Hematopoietic multipotent progenitor cell treated with erythropoietin and hydrocortisone succinate and interleukin-3 and kit ligand, for 4 days (in vitro differentiated cells): ENCODE measurements at regions not wholly inside any gene's neighbourhood (a gene's known extent, or its start where the extent isn't known, plus 50 kb on each side); places are given as distances from the start of the nearest gene placed in this dataset.

ENCODE experiments used
- DNase-seq: peaks from one replicate; pipeline ENCODE4 v3.0.0-alpha.2; 2015

DNA sequence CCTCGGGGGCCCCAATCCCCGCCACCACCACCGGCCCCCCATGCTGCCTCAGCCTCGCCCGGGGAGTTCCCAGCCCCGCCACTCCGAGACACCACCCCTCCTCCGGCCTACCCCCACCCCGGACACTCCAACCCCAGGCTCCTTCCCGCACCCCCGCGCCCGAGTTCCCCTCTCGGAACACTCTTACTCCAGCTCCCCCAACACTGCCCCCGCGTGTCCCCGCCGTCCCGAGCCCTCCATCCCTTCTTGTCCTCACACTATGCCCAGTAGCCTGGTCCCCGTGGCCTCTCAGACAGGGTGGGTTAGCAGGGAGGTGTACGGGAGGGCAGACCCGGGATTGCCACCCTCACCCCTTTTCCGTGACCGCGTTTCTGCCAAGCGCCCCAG lies 276.1 kb downstream of the BCOR start:
- DNase-seq, result no peak

DNA sequence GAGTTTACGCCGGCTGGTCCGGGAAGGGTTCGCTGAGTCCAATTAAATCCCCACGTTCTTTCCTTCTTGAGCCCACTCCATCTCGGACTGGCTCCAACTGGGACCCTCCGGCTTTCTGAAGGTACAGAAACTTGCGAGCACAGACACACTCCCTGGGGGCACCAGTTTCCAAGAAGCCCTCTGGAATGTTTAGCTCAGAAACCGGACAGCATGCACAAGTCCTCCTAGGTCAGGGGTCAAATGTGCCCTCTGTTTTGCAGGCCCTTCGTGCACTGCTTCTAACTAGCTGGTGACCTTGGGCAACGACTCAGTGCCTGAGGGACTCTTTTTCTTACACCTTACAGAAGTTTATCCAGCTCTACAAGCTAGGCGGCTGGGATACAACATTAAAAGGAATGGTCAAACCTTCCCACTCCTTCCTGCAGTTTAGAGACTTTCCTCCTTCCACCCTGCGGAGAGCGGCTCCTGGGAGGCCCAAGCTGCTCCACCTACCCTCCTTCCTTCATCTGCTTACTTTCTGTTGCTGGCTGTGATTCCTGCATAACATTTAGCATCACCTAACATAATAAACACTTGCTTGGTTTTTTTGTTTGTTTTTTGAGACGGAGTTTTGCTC lies 275.5 kb downstream of the BCOR start:
- DNase-seq, result no peak

DNA sequence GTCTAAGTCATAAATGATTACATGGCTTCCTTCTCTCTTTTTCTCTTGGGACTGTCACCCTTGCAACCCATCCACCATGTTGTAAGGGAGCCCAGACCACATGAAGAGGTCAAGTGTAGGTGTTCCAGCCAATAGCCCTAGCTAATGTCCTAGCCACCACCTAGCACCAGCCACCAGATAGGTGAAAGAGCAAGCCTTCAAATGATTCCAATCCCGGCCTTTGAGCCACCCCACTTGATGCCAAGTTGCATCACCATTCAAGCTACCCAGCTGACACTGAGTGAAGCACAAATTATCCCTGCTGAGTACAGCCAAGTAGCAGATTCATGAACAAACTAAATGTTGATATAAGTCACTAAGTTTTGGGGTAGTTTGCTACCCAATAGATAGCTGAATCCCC lies 274.3 kb downstream of the BCOR start:
- DNase-seq, result no peak

DNA sequence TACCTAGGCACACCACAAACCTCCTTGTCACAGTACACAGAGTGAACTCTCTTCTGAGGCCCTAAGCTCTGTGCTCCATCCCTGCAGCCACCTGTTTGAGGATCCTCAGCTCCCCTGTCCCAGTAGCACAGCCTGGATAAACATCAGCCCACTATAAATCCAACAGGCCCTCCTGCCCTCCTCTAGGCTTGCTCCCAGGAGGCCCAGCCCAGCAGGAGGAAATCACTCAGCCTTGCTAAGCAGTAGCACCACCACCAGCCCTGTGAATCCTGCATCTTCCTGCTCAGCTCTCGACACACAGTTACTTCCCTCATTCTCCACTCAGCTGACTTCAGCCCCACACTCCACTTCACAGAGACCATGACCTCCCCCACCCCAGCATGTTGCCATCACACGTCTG lies 273.9 kb downstream of the BCOR start:
- DNase-seq, result peak; percentile 13

DNA sequence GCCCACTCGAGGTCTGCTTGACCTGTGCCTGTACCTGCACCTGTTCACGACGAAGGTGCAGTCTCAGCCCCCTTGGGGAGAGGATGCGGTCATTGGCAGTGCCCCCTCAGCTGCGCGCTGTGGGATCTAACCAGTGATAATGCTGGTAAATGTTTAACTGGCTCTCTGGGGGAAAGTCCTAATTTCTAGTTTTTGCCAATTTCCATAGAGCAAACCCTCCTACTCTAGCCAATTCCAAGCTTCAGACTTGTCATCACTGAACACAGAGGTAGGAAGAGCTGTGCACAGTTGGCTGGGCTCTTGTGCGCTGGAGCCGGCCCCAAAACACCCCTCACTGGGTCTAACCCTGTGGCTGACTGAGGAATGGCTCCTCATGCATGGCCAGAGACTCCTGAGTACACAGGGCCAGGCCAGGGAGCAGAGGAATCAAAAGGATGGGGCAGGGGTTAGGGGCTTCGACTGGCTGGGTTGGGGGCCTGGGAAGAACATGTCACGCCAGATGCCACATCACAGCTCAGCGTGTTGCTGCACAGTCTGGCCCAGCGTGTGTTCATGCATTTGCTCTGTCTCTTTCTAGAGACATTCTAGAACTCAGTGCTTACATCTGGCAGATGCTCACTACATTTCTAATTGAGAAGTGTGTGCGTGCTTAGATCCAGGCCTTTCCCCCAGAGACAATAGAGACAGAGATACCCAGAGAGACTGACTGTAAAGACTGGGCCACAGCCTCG lies 270.8 kb downstream of the BCOR start:
- DNase-seq, result no peak

DNA sequence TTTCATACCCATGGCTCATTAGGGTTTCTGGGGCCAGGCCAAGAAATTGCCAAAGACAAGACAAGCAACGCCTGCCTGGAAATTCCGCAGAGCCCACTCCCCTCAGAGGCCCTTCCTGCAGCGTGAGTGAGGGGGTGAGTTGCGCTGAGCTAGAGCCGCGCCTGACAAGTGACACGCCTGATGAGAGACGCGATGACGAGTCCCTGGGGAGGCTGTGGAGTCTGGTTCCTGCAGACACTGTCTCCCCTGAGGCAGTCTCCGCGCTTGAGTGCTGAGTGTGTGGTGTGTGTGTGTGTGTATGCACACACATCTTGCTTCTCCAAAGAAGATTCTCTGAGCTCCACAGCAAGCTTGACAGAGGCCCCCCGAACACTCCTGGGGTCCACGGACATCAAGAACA lies 269.8 kb downstream of the BCOR start:
- no peak for DNase-seq

DNA sequence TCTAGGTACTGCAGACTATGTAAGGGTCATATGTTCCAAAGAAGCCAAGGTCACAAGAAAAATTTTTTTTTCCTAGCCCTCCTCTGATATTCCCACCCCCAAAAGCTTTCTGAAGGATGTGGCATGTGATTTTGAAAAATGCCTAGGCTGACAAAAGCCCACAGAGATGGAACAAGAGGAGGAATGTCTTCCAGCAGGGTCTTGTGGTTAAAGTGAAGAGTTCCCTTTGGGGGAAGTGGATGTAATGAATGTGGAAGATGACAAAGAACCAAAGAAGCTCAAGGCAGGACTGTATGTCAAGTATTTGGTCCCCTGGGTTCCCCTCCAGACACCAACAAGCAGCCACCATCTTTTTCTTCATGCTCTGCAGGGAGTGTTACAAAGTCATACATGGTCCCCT lies 268.8 kb downstream of the BCOR start:
- DNase-seq, result no peak

DNA sequence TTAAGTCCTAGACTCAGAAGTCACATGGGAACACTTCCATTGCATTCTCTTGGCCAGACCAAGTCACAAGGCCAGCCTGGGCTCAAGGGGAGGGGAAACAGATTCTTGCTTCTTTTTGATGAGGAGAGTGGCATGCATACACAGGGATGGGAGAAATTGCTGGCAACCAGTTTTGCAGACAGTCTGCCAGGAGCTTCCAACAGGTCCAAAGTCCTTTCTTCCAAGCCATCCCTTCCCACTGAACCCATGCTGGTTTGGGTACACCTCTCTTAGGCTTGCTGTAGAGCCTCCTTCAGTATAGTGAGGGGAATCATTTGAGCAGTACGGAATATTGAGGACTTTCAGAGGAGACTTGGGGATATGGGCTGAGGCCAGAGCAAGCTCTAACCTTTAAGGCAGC lies 267.8 kb downstream of the BCOR start:
- DNase-seq, result no peak

DNA sequence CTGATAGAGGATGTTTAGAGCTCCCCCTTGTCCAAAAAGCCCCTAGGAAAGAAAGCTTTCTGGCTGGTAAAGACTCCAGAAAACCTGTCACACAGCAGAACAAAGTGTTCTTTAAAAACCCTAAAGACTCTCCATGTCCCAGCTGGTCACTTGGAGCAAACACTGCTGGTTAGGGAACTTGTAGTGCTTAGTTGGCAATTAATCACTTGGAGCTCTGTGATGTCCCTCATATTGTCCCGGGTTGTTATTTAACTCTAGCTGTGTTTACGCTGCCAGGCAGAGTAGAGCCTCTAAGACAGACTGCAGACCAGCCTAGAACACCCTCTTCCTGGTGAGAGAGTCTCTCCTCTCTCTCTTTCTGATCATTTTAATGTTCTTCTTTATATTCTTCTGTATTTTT lies 267.3 kb downstream of the BCOR start:
- DNase-seq, result no peak

DNA sequence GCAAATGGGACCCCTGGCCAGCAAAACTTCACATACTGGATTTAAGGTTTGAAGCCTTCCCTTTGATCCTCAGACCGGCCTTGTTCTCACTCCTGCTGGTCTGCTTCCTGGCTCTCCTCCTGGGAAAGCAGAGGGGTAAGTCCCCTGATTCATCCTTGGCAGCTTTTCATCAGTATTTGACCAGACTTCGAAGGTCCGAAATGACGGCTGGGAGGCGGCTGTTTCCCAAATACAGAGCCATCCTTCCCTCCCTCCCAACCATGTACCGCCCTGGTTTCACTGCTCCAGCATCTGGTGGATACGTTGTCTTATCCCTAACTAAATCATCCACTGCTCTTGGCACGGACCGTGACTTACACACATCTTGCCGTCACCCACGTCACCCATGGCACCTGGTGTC lies 265.5 kb downstream of the BCOR start:
- DNase-seq, result no peak

DNA sequence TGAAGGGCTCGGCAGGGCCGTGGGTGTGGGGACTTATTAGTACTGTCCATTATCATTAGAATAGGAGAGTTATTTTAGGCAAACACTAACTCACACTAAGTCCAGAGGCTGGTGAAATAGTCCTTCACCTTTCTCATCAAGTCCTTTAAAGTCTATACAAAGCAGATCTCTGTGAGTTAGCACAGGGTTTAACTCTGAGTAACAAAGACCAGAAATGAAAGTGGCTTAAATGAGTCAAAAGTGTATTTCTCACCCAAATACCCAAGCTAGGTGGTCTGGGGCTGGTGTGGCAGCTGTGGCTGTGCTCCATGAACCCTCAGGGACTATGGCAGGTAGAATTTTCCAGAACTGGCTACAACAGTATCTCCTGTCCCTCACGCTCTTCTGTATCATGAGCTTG lies 263.2 kb downstream of the BCOR start:
- DNase-seq, result no peak

DNA sequence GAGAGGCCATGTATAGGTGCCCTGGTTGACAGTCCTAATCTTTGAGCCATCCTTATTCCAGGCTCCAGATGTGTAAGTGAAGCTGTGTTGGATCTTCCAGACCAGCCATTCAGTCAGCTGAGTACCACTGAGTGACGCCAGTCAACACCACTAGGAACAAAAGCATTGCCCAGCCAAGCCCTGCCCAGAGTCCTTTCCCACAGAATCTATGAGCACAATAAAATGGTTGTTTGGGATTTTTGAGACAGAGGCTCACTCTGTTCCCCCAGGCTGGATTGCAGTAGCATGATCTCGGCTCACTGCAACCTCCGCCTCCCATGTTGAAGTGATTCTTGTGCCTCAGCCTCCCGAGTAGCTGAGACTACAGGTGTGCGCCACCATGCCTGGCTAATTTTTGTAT lies 262.5 kb downstream of the BCOR start:
- DNase-seq, result no peak

DNA sequence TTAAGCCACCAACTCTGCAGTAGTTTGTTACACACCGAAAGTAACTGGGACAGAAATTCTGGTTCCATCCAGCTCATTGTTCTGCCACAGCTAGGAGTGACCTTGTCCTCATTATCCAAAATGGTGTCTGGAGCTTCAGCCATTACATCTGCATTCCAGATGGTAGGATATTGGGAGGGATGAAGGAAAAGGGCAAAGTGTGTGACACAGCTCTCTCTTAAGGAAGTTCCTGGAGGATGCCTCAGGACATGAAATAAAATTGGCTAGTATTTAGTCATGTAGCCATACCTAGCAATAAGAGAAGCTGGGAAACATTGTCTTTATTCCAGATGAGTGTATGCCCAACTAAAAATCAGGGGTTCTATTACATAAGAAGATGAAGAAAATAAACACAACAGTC lies 262.0 kb downstream of the BCOR start:
- no peak for DNase-seq

DNA sequence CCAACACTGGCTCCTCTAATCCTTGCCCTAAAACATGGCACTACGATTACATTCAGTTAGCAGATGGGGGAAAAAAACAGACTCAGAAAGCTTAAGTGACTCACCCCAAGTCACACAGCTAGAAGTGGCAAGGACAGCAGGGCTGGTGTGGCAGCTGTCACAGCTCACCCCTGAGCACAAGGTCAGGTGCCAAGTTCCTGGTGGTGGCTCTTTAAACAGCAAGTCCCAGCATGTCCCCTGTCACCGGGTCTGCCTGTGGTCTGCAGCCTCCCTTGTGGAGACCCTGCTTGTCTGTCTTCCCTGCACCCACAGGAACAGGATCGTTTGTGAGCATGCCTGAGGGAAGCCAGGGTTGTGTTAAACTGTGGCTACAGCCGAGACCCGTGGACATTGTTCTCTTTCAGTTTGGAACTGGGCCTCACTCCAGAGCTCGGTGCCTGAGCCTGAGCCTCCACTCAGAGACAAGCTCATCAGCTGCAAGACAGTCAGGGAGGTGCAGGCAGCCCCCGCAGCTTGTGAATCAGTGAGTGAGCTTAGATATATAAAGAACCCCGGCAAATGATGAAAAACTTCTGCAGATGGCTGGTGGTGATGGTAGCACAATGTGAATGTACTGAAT lies 260.8 kb downstream of the BCOR start:
- DNase-seq, result no peak

DNA sequence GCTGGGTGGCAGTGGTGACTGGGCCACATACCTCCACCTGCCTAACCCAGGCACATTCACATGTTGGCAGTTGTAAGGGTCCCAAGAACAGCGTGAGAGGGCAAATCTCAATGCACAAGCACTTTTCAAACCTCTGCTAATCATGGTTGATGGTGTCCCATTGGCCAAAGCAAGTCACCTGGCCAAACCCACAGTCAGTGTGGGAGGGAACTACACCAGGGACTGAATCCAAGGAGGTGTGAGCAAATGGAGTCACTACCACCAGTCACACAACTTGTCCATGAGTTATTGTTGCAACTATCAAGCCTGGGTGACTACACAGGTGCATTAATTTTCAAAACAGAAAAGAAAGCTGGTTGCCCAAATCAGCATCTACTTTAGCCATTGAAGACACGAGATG lies 260.1 kb downstream of the BCOR start:
- no peak for DNase-seq

DNA sequence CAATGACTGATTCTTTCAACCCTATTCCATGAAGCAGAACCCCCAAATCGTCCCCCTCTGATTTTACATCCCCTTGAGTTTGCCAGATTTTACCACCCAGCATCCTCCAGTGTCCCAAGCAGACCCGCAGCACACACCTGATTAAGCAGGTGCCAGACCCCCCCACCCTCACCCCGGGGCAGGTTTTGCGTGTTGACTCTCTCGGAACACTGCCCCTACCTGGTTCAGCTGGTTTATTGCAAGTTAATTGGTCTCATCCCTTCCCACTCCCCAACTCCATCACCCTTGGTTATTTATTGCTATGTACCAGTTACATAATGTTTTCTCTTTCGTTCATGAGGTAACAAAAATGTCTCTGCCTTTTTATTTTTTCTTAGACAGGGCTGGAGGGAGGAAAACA lies 258.4 kb downstream of the BCOR start:
- DNase-seq, result no peak

DNA sequence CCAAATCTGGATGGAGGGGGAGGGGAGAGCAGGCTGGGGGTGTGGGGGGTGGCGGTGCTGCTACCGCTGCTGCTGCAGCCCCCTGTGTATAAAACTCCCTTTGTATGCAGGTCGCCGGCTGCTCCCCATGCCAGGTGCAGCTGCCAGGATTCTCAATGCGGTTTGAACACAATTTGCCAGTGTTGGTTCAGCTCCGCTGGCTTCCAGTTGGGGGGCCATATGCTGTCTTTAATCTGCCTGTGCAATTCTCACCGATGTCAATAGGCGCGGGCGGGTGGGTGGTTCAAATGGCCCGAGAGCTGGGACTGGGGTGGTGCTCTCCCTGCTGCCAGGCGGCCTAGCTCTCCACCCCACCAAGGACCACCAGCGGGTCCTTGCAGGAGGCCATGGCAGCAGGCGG lies 257.6 kb downstream of the BCOR start:
- DNase-seq, result no peak

DNA sequence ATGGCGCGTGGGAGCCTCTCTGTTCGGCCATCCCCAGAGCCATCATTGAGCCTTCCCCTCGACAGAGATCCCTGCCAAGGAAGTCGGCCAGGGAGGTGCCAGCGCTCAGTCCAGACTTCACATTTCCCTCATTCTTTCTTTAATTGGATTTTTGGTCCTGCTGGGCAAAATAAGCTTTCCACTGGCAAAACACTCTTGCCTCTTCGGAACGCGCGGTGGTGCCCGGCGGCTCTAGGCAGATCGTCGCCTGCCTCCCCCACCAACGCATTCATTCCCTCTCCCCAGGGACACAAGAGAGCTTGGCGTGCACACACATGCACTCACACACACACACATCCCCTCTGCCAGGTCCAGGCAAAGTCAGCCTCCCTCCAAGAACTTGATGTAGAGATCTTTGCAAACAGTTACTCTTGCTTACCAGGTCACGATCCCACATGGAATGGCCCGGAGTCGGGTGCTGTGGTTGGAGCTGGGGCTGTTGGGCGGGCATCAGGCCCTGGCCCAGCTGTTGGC lies 257.1 kb downstream of the BCOR start:
- DNase-seq, result no peak

DNA sequence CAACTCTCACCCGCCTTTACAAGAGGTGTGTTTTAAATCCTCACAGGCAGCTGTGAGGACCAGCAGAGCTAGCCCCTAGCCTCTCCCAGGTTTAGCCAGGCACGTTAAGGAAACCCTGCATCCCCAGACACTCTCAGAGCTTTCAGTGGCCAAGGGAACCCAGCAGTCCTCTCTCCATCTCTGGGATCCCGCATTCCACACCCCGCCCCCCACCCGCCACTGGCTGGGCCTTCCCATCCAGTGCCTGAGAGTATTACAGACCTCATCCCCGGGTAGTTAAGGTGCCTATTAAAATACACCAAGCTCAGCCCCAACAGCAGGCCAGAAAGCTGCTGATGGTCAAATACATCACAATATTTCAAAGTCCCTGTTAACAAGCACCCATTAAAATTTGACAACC lies 256.2 kb downstream of the BCOR start:
- no peak for DNase-seq

DNA sequence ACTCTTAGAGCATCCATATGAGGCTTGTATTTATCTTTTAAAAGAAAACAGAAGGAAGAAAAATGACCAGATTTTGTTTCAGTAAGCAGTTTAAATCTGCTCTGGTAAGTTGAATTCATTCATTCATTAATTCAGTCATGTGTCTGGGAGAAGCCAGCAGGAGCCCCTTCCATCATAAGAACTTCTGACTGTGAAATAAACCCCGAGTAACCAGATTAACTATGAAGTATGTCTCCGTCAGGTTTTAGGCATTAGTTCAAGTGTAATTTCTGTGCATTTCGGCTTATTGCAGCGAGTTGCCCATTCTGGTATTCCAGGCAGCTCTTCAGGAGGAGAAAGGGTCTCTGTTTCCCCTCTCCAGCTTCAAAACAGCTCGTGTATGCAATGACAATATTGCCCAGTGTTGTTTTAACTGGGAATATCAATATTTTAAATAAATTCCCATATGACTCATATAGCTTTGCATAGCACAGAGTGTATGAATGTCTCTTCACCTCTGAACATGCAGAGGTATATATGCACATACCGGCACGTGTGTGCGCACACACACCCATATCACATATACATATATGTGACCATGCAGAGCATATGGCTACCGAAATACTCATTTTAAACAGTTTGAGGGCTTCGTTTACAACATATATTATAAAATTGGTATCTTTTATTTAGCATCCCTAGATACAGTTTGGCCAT lies 255.3 kb downstream of the BCOR start:
- no peak for DNase-seq

DNA sequence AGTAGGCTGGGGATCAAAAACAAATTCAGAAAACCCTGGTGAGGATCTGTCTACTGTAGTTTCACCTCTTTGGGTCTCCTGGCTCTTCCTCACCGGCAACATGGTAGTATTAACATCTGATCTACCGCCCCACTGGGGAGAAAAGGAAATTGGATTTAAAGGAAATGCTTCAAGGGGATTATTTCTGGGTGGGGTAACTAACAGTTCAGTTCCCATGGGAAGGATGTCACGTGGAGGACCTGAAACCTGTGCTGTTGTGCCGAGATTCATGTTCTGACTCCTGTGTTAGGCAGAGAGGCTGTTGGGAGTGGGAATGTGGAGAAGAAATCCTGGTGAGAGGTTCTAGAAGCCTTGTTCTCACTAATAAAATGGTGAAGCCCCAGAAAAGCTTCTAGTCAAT lies 254.4 kb downstream of the BCOR start:
- no peak for DNase-seq

DNA sequence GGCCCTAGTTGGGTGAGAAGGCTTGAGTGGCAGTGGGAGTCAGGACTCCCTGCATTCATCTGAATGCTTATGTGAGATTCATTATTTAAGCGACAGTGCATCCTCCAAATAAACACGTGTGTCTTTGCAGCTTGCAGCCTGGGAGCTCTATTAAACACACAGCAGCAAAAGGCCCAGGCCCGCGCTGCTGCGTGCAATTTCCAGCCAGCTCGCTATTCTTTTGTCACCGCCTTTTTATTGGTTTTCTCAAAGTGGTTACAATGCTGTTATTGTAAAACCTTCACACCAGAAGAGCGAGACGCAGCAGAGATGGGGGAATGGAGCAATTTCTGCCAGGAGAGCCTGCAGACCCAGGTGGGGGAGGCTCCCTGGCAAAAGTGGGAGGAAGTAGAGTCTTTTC lies 252.5 kb downstream of the BCOR start:
- DNase-seq, result no peak

DNA sequence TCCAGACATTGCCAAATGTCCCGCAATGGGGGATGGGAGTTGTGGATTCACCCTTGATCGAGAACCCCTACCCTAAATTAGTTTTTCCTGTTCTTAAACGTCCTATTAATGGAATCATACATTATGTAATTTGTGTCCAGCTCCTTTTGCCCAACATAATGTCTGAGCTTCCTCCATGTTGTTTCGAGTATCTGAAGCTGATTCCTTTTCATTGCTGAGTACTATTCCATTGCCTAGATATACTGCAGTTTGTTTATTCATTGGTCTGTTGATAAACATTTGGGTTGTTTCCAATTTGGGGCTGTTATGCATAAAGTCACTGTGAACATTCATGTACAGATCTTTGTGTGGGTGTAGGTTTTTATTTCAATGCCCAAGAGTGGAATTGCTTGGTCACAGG lies 251.3 kb downstream of the BCOR start:
- no peak for DNase-seq

DNA sequence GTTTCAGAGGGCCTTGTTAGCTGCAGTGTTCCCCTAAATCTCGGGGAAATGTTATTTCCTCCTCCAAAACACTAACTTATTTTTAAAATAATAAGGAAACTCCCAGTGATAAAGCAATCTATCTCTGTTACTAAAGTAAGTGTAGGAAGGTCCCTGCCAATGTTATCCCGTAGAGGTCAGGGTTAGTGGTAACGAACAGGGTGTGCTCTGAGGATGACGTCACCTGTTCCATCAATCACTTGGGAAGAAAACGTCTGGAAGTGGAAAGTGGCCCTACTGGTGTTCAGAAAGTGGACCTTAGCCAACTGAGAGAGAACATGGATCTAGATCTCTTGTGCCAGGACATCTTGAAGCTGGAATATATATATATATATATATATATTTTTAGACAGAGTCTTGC lies 249.5 kb downstream of the BCOR start:
- DNase-seq, result no peak
